ENCODE measurements at regions not wholly inside any gene's neighbourhood (a gene's known extent, or its start where the extent isn't known, plus 50 kb on each side); places are given as distances from the start of the nearest gene placed in this dataset.

GRCh38 chr15:60297047-60297446 is 100.7 kb downstream of the ANXA2 start:
- Histone ChIP-seq H3K27me3 (ENCODE audit: control insufficient read depth in 4 of 4, insufficient read depth in 4 of 4, low read length in 3 of 4) (no peaks in the 10 kb centered on the region), H3K4me3 (ENCODE audit: low read depth in 1 of 3, low read length in 3 of 3) (no peak overlapping the region), H3K27ac (ENCODE audit: low read depth in 1 of 2, low read length in 2 of 2) (no peak overlapping the region), H3K9me3 (ENCODE audit: control insufficient read depth in 4 of 4, low read length in 3 of 4) (no peaks in the 10 kb centered on the region), H3K9ac (ENCODE audit: low read depth in 1 of 2, low read length in 2 of 2) (no peak overlapping the region), H3K36me3 (ENCODE audit: control insufficient read depth in 4 of 4, insufficient read depth in 3 of 4, low read depth in 1 of 4, low read length in 3 of 4) (no peaks in the 10 kb centered on the region), H3K4me1 (ENCODE audit: control insufficient read depth in 4 of 4, insufficient read depth in 4 of 4, low read length in 3 of 4) (no peaks in the 10 kb centered on the region)
- 94% methylated on average over 3 of the region's 3 CpGs for WGBS
- TF ChIP-seq TAF1 (conservative IDR thresholded peaks at IDR 0.05) = no peak
- DNase-seq (ENCODE audit: low spot score) = no peak
